ENCODE measurements at regions not wholly inside any gene's neighbourhood (a gene's known extent, or its start where the extent isn't known, plus 50 kb on each side); places are given as distances from the start of the nearest gene placed in this dataset.

- ChIA-PET CTCF (no interaction called here), POLR2A (no interaction called here)
- DNase-seq (ENCODE audit: extremely low spot score) = no peak
- TF ChIP-seq CTCF (IDR thresholded peaks at IDR 0.05; ENCODE audit: control extremely low read depth, extremely low read depth, low read depth, missing control alignments) = no peak
Measured at GRCh38 chr10:9075420-9075819, 1020.9 kb downstream of the GATA3 start.

GRCh38 chr10:9076066-9076465, 1021.6 kb downstream of the GATA3 start:
- ChIA-PET POLR2A (no interaction called here), CTCF (no interaction called here)
- DNase-seq (ENCODE audit: extremely low spot score) = no peak
- no peak for TF ChIP-seq CTCF (IDR thresholded peaks at IDR 0.05; ENCODE audit: control extremely low read depth, extremely low read depth, low read depth, missing control alignments)

- POLR2A ChIA-PET = no interaction called here
- TF ChIP-seq CTCF (IDR thresholded peaks at IDR 0.05; ENCODE audit: control extremely low read depth, extremely low read depth, low read depth, missing control alignments) = no peak
- no peak for DNase-seq (ENCODE audit: extremely low spot score)
- CTCF ChIA-PET = no interaction called here
Measured at GRCh38 chr10:9081253-9081652, 1026.8 kb downstream of the GATA3 start.

- CTCF ChIA-PET = no interaction called here
Measured at GRCh38 chr10:9081961-9082360, 1027.5 kb downstream of the GATA3 start.

GRCh38 chr10:9091530-9092093, 1037.1 kb downstream of the GATA3 start:
- no peak for DNase-seq (ENCODE audit: extremely low spot score)
- no peak for TF ChIP-seq CTCF (IDR thresholded peaks at IDR 0.05; ENCODE audit: control extremely low read depth, extremely low read depth, low read depth, missing control alignments)
- ChIA-PET POLR2A (no interaction called here), CTCF (no interaction called here)

More at GRCh38 chr10:9081961-9082360, 1027.5 kb downstream of the GATA3 start:
- no peak for DNase-seq (ENCODE audit: extremely low spot score)
- no peak for TF ChIP-seq CTCF (IDR thresholded peaks at IDR 0.05; ENCODE audit: control extremely low read depth, extremely low read depth, low read depth, missing control alignments)
- POLR2A ChIA-PET = no interaction called here

GRCh38 chr10:9096288-9096687, 1041.8 kb downstream of the GATA3 start:
- POLR2A ChIA-PET = no interaction called here
- DNase-seq (ENCODE audit: extremely low spot score) = no peak
- TF ChIP-seq CTCF (IDR thresholded peaks at IDR 0.05; ENCODE audit: control extremely low read depth, extremely low read depth, low read depth, missing control alignments) = no peak
- CTCF ChIA-PET = no interaction called here
